K562 (cell line): ENCODE measurements at regions not wholly inside any gene's neighbourhood (a gene's known extent, or its start where the extent isn't known, plus 50 kb on each side); places are given as distances from the start of the nearest gene placed in this dataset.

ENCODE experiments used
- ATAC-seq: fragments of 200-7000 bp; cut with Tn5 transposase; 3 replicates; pipeline ENCODE4 v1.9.1; 2020; ENCODE audit warnings: moderate library complexity
- BruUV-seq: library from RNA; stranded (reverse); fragments of 400-500 nt; replicated peaks from 2 replicates; lab custom pipeline; 2021; lab: Mats Ljungman, UMichigan
- CTCF ChIA-PET: fragments of 300-600 bp; formaldehyde crosslinking; extraction: SDS; loops from one replicate; lab custom pipeline; 2021; ENCODE audit warnings: low intra/inter-chr PET ratio; lab: Yijun Ruan, JAX
- POLR2A ChIA-PET: fragments of 300-600, 350-650 bp; sonication (Branson Sonifier 250); formaldehyde crosslinking; extraction: SDS; loops from one replicate; lab custom pipeline; 2021; ENCODE audit warnings: antibody characterized with exemption, inconsistent platforms; lab: Yijun Ruan, JAX
- DNase-seq, 4 experiments: peaks; one replicate each; pipeline versions ENCODE4 v3.0.0 to v3.0.0-alpha.2; 2011 to 2018; ENCODE audit warnings: low spot score in 3 of 4, mixed read lengths in 3 of 4; ENCODE audit errors: extremely low read depth in 1 of 4
- FAIRE-seq: peaks from 2 replicates; lab custom pipeline; 2011; peaks lifted over from hg19 to GRCh38; lab: Jason Lieb, UNC
- H2AFZ ChIP-seq: 2 replicates; pipeline ENCODE4 v1.6.0; 2011; ENCODE audit warnings: low read depth, low read length, control low read depth, inconsistent platforms
- H3K27ac ChIP-seq: fragments of 200-600 bp; 3 replicates; pipeline ENCODE4 v1.8.0; 2011; ENCODE audit warnings: low read depth, mild to moderate bottlenecking, control low read depth, inconsistent platforms, low read length, moderate library complexity, mixed read lengths; ENCODE audit errors: extremely low read depth
- H3K27me3 ChIP-seq, 2 experiments: fragments of 300-600 bp in 1 of 2; 2 replicates in 1 of 2; 3 replicates in 1 of 2; pipeline versions ENCODE4 v1.6.0 to v1.8.0; 2011; ENCODE audit warnings: inconsistent platforms in 2 of 2, low read length in 2 of 2, mild to moderate bottlenecking in 1 of 2, mixed read lengths in 1 of 2, moderate library complexity in 1 of 2; ENCODE audit not compliant: control insufficient read depth in 2 of 2, insufficient read depth in 2 of 2
- H3K36me3 ChIP-seq: fragments of 300-600 bp; 3 replicates; pipeline ENCODE4 v1.8.0; 2011; ENCODE audit warnings: mild to moderate bottlenecking, low read length, inconsistent platforms; ENCODE audit not compliant: control insufficient read depth, insufficient read depth
- H3K4me1 ChIP-seq, 2 experiments: fragments of 200-600 bp in 1 of 2; replicated peaks in 1 of 2; 2 replicates in 1 of 2; 3 replicates in 1 of 2; pipeline versions ENCODE4 v1.5.1 to v1.8.0; 2011; ENCODE audit warnings: inconsistent platforms in 2 of 2, low read length in 2 of 2, mild to moderate bottlenecking in 1 of 2, mixed read lengths in 1 of 2, moderate library complexity in 1 of 2; ENCODE audit not compliant: control insufficient read depth in 2 of 2, insufficient read depth in 2 of 2
- H3K4me2 ChIP-seq: 2 replicates; pipeline ENCODE4 v1.6.1; 2011; ENCODE audit warnings: low read length, control low read depth, inconsistent platforms, mixed read lengths; ENCODE audit not compliant: insufficient read depth
- H3K4me3 ChIP-seq: fragments of 200-600 bp; sonication (generic), shearing (Covaris generic); 2 replicates; pipeline ENCODE4 v1.5.1; 2016; ENCODE audit warnings: control low read depth, inconsistent platforms
- H3K79me2 ChIP-seq: fragments of 200-600 bp; 3 replicates; pipeline ENCODE4 v1.8.0; 2011; ENCODE audit warnings: low read length, inconsistent platforms; ENCODE audit not compliant: control insufficient read depth, insufficient read depth
- H3K9ac ChIP-seq, 2 experiments: 2 replicates each; pipeline versions ENCODE4 v1.6.0 to v1.6.1; 2011; ENCODE audit warnings: low read depth in 2 of 2, low read length in 2 of 2, control low read depth in 1 of 2, inconsistent platforms in 1 of 2, mild to moderate bottlenecking in 1 of 2, mixed read lengths in 1 of 2; ENCODE audit not compliant: insufficient read depth in 1 of 2
- H3K9me1 ChIP-seq: one replicate; pipeline ENCODE4 v1.6.0; 2011; ENCODE audit warnings: inconsistent platforms, mild to moderate bottlenecking, low read length, moderate library complexity; ENCODE audit not compliant: control insufficient read depth, insufficient read depth
- H3K9me3 ChIP-seq: replicated peaks from 2 replicates; pipeline ENCODE4 v1.5.1; 2011; ENCODE audit warnings: low read depth, low read length, inconsistent platforms; ENCODE audit not compliant: control insufficient read depth, insufficient read depth
- H4K20me1 ChIP-seq: replicated peaks from 2 replicates; pipeline ENCODE4 v1.6.1; 2011; ENCODE audit warnings: low read length, inconsistent platforms, mixed read lengths; ENCODE audit not compliant: control insufficient read depth, insufficient read depth
- CHD1 ChIP-seq: fragments of 200-600 bp; sonication (generic); IDR thresholded peaks from one replicate; pipeline ENCODE4 v1.6.1; 2012; ENCODE audit warnings: mild to moderate bottlenecking, moderate library complexity, low read length, inconsistent platforms
- ZFP91 ChIP-seq: sonication (generic); formaldehyde crosslinking; IDR thresholded peaks from 2 replicates; pipeline ENCODE4 v1.8.0; 2022; ENCODE audit warnings: mild to moderate bottlenecking, missing genetic modification reagents
- ZNF133 ChIP-seq: fragments of 250-450 bp; sonication (Bioruptor Pico); IDR thresholded peaks from 2 replicates; pipeline ENCODE4 v1.4.0; 2020; ENCODE audit warnings: mild to moderate bottlenecking
- WGBS: fragments of 100-300 bp; shearing (Covaris generic); methylation state at CpG from one replicate; pipeline ENCODE4 v1.1.6; 2016; ENCODE audit warnings: low coverage, mixed read lengths; ENCODE audit not compliant: insufficient coverage; ENCODE audit errors: missing lambda C conversion rate; 5-methylcytosine and 5-hydroxymethylcytosine counted together
- in situ Hi-C: fragments of 300-500 bp; cut with MboI; formaldehyde crosslinking; loops from 4 replicates; pipeline ENCODE4 v1.15.0; 2018; ENCODE audit warnings: inconsistent platforms, mixed read lengths
- intact Hi-C: fragments of 100-400 bp; cut with micrococcal nuclease; formaldehyde crosslinking; loops from 2 replicates; pipeline ENCODE4 v1.14.2; 2022

- intact Hi-C loops (no loop called here), in situ Hi-C loops (no loop called here)
- ATAC-seq: no peak
- H3K9me1 ChIP-seq: no peaks in the 10 kb centered on the region
- TF ChIP-seq ZNF133 (no peak), CHD1 (no peak), ZFP91 (CRISPR knock-in tag) (no peak)
- peak in 2 of 4 experiments; percentile 14 to 16 for DNase-seq
- ChIA-PET CTCF (no interaction called here), POLR2A (interaction anchor here (0.5 to 1.1 kb wide), 4 partner anchors 8 to 513 kb away, joined by 3 to 5 read pairs (median 4); no protein-coding TSS in a partner anchor)
- peaks cover 0 to 5% of the 10 kb centered on the region in 2 experiments; a peak in 2 of 5 replicates for H3K4me1 ChIP-seq
- H2AFZ ChIP-seq: no peak overlapping the region
- no TSS peak for BruUV-seq
- no peak overlapping the region for H3K27ac ChIP-seq
- no peaks in the 10 kb centered on the region for H4K20me1 ChIP-seq
- H3K79me2 ChIP-seq: no peaks in the 10 kb centered on the region
- peaks cover 0 to 23% of the 10 kb centered on the region in 2 experiments; a peak in 2 of 5 replicates for H3K27me3 ChIP-seq
- H3K4me2 ChIP-seq: no peak overlapping the region
- H3K36me3 ChIP-seq: no peaks in the 10 kb centered on the region
- WGBS: under 1% methylated on average over 21 of the region's 24 CpGs
- H3K9me3 ChIP-seq: no peaks in the 10 kb centered on the region
- H3K9ac ChIP-seq: no peak overlapping the region
- FAIRE-seq: no peak
- no peak overlapping the region for H3K4me3 ChIP-seq
Measured at GRCh38 chr11:112784323-112785073, 176.7 kb upstream of the NCAM1 start.
